ENCODE measurements at regions not wholly inside any gene's neighbourhood (a gene's known extent, or its start where the extent isn't known, plus 50 kb on each side); places are given as distances from the start of the nearest gene placed in this dataset.
"Not testable (repeated sequence)": the region's sequence is repeated elsewhere in the genome, so short reads cannot be mapped to it uniquely, and the experiment has no call there.

DNA sequence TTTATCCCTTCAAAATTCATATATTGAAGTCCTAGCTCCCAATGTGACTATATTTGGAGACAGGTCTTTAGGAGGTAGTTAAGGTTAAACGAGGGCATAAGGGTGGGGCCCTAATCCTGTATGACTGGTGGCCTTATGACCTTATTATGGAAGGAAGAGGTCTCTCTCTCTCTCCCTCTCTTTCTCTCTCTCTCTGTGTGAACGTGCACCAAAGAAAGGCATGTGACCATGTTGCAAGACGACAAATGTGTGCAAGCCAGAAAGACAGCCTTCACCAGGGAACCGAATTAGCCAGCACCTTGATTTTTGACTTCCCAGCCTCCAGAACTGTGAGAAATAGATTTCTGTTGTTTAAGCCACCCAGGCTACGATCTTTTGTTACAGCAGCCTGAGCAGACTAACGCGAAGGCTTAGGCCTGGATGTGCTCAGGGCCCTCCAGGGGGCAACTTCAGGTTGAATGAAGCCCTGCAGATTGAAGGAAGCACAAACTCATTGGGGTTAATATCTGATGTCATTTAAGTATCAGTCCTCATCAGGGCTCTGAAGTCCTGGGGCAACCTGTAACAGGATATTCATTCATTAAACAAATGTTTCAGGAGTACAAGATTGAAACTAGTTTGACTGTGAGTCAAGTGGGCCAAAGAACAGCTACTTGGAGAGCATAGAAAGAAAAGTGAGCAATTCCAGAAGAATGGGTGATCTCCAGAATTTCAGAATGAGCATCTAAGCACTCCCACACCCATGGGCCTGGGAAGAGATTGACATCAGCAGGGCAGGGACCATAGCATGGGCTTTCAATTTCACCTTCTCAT, 157.4 kb upstream of the TNFAIP3 start:
- no peak for DNase-seq (ENCODE audit: low spot score)

DNA sequence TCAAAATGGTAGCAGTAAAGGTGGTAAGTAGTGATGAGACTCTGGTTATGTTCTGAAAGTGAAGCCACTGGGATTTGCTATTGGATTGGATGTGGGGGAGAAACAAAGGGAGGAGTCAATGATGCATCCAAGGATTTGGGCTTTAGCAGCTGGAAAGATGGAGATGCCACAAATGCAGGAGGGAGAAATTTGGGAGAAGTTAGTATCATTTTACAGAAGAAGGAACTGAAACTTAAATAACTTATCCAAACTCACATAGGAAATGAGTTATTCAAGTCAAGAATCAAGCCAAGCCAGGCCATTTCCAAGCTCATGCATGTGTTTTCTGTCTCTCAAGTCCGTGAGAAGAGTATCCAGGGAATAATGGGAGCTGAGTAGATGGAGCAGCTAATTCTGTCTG, 155.1 kb upstream of the TNFAIP3 start:
- no peak for DNase-seq (ENCODE audit: low spot score)

DNA sequence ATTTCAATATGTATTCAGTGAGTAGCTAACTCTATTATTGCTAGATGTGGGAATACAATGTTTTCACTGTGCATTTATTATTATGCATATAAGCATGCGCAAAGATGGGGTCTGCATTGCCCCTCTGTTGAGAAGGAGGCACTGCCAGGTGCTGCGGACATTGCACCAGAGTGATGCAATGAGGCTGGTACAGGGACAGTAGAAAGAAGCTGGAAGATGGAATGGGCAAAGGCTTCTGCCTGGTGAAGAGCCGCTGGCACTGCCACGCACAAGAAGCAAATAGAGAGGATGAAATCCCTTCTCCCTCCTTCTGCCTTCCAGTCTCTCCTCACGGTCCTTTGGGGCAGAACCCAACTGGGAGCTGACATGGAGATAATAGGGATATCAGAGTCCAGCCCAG, 154.5 kb upstream of the TNFAIP3 start:
- no peak for DNase-seq (ENCODE audit: low spot score)

DNA sequence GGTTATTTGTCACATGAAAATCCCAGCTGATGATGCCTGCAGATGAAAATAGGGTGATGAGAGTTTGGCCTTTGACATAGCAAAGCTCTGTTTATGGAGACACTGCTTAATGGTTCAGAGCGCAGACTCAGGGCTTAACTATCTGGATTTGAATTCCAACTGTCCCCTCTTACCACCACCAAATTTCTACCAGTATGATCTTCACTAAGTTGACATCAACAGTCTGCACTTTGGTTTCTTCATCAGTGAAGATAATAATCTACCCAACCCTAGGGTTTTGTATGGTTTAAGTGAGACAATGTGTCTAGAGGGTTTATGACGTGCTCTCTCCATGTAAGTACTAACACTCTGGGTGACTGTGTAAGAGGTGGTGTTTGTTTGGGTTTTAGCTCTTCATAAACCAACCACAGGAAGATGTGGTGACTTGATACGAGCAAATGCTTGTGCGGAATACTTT, 151.4 kb upstream of the TNFAIP3 start:
- DNase-seq (ENCODE audit: low spot score): no peak

DNA sequence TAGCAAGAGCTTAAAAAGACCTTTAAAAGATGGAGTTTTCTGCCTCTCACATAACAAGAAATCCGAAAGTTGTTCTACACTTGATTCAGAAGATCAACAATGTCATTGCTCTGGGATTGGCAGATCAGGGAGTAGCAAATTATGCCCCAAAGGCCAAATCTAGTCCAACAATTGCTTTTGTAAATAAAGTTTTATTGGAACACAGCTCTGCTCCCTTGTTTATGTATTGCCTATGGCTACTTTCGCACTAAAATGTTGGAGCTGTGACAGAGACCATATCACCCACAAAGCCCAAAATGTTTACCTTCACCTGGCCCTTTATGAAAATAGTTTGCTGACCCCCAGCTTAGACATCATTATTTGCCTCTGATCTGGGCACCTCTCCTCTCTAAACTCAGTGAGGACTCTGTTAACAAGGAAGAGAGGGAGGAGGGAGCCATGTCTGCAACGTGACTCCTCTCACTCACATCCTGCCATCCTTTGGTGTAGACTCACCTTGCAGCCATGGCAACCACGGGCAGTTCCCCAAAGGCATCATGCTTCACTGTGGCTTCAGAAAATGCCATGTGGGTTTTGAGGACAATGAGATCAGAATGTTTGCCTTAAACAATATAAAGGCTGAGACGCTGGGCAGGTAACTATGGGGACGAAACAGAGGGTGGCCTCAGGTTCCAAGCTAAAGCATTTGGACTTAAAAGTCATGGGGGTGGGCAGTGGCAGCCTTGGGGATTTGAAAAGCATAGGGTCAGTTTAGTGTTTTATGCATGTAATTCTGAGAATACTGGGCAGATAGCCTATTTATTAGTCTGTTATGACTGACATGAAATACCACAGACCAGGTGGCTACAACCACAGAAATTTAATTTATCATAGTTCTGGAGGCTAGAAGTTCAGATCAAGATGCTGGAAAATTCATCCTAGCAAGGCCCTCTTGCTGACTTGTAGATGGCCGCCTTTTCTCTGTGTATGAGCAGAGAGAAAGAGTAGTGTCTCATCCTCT, 149.7 kb upstream of the TNFAIP3 start:
- DNase-seq (ENCODE audit: low spot score): no peak

DNA sequence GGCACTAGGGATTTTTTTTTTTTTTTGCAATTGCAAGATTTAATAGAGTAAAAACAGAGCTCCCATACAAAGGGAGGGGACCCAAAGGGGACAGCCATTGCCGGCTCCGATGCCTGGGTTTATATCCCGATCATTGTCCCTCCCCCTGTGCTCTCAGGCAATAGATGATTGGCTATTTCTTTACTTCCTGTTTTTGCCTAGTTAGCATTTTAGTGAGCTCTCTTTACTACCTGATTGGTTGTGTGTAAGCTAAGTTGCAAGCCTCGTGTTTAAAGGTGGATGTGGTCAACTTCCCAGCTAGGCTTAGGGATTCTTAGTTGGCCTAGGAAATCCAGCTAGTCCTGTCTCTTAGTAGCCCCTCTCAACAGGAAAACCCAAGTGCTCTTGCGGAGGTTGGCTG, 148.2 kb upstream of the TNFAIP3 start:
- DNase-seq (ENCODE audit: low spot score): not testable (repeated sequence)

DNA sequence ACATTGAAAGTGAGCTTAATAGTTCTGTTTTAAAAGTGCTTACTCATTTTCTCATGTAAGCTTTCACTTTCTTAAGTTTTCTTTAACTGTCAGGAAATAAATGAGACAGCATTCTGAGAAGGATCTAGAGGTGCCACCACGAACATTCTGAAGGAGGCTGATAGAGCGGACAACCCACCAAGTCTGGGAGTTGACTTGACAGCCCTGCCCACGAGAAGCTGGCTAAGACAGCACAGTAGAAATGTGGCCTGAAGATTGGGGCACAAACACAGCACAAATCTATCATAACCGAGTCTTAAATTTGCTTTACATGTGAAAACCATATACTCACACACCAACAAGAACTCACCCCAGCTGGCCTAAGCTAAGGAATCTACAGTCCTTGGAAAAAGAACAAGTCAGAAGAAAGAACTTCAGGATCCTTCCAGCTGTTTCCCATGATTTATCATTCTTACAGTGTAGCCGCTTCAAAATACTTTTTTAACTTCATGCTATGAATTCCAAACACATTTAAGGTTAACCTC, 144.2 kb upstream of the TNFAIP3 start:
- no peak for DNase-seq (ENCODE audit: low spot score)

DNA sequence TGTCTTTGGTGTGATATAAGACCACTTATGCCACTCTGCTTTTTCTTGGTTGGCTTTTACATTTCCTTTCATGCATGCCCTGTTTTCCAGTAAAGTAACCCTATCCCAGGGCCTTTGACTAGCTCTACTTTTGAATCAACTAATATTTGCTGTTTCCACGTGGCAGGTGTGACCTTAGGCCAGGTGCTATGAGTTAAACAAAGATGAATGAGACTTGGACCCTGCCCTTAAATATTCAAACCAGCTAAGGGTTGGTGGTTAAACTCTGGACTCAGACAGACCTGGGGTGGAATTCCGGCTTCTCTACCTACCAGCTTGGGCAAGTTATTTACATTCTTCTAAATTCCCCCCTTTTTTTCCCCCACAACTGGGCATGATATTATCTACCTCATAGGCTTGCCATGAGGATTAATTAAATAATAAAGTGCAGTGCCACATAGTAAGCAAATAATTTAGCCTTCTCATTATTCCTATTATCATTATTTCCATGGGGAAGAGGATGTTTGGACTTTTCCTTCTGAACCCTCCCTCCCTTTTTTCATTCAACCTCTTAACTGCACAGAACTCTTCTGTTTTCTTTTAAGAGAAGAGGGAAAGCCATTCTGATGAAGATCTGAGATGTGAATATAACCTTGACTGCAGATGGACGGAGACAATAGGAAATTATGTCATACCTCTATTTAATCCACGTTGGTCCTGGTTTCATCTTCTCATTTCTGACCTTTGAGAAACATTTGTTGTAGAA, 143.6 kb upstream of the TNFAIP3 start:
- no peak for DNase-seq (ENCODE audit: low spot score)

DNA sequence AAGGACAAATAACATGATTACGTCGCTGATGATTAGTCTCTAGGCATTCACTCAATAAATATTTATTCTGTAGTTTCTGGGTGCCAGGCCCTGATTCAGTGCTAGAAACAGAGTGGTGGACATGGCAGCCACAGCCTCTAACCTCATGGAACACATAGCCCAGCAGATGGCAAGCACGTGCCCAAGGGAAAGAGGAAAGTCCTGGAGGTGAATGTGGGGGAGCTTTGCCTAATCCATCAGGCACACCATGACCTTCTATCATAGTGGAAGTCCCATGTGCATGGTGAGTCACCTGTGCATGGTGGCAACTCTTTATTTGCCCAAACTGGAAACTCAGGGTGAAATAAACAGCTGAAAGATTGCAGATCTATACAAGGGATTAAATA, 143.0 kb upstream of the TNFAIP3 start:
- no peak for DNase-seq (ENCODE audit: low spot score)

DNA sequence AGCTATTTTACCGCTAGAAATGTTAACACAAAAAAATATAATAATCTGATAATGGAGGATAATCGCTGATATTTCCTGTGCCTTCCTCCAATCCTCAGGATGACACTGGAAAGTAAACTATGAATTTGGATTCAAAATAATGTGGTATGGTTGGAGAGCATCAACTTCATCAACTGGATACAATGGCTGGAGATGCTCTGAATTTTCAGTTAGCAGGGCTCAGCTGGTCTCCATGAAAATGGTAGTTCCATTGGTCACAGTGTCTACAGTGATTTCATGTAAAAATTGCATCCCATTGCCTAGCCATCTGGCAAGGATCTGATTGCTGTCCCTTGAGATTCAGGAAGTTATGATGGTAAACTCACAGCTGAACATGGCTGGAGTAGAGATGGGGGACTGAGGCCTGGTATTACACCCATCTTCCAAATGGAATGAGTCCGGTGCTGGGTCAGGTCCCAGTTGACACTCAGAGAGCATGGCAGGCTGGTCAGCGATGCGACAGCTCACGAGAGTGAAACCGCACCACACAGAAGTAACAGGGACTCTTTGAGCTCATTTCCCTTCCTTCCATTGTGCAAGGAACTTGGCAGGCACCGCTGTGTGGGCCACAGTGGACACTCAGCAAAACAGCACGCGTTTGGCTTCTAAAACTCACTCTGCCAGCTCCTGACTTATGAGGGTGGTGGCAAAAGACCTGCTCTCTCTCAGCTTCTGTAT, 142.4 kb upstream of the TNFAIP3 start:
- DNase-seq (ENCODE audit: low spot score): no peak

DNA sequence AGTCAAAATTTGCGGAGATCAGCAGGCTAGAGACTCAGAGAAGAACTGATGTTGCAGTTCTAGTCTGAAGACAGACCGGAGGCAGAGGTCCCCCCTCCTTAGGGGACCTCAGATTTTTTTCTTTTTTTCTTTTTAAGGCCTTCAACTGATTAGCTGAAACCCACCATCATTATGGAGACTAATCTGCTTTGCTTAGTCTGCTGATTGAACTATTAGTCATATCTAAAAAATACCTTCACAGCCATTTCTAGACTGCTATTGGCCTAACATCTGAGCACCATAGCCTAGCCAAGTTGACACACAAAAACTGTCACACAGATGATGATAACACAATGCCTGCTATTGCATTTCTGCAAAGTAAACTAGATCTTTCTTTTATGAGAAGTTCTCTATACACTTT, 141.1 kb upstream of the TNFAIP3 start:
- no peak for DNase-seq (ENCODE audit: low spot score)

DNA sequence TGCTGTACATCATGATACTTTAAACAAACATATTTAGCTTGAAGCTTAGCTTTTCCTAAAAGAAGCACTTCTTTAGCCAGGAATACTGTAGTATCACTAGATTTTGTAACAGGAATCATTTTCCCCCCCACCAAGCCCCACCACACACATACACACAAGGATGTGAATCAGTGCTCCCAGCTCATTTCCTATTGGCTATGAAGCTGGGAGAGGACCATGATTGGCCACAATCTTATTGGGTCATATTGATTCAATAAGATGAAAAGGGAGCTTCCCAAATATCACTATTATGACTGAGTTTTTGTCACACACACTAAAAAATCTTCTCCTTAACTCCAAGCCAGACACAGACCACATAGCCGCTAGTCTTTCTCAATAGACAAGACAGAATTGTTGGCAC, 140.5 kb upstream of the TNFAIP3 start:
- no peak for DNase-seq (ENCODE audit: low spot score)

DNA sequence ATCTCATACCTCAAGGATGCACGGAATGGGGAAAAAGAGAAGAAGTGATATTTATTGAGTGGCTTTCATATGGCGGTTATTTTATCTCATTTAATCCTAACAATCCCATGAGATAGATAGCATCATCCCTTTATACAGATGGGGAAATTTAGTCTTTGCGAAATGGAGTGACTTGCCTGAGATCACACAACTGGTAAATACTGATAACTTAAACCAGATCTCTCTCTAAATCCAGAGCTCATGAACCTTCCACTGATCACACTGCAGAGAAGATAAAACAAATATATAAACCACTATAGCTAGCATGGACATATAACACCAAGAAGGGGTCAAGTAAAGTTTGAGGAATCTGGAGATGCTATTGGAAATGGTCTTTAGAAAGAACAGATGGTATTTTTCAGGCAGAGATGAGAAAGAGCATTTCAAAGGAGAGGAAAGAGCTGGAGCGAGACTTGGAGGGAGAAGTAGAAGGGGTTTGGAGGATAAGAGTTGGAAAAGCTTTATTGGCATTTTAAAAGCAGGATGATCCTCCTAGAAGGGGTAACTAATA, 139.8 kb upstream of the TNFAIP3 start:
- DNase-seq (ENCODE audit: low spot score): no peak

DNA sequence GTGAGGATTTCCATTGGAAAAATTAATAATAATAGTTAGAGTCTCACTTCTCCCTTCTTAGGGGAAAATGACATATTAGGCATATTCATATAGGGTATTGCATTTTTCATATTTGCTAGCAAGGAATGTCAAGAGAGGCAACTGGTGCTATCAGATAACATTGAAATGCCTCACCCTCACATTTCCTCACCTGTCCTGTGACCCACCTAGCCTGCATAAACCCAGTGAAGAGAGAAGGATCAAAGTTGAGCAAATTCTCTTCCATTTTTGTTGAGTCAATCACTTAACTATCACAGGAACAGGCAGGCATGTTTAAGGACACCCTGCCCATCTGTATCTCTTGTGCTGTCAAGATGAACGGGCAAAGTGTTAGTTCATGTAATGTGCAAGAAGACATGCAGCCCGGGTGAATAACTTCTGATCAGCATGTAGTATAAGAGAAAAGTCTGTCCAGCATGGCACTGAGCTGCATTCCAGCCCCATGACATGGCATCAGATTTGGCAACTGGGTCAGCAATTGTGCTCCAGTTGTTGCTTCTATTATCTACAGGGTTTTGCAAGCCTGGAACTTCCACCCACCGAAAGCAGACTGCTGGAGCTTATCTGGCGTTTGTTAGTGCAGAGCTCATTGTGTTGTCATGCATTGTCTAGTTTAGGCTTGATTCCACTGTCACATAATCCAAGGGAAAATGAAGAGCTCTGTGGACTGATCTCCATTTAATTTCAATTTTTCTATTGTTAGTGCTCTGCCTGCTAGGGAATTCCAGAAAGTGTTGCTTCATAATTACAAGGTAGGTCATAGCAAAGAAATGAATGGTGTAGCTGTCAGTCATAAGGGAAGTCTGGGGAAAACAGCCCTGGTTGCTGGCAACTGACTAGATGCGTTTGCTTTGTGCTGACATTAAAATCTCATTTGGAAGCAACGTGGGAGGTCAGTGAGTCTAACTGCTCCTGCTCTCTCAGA, 138.4 kb upstream of the TNFAIP3 start:
- no peak for DNase-seq (ENCODE audit: low spot score)

DNA sequence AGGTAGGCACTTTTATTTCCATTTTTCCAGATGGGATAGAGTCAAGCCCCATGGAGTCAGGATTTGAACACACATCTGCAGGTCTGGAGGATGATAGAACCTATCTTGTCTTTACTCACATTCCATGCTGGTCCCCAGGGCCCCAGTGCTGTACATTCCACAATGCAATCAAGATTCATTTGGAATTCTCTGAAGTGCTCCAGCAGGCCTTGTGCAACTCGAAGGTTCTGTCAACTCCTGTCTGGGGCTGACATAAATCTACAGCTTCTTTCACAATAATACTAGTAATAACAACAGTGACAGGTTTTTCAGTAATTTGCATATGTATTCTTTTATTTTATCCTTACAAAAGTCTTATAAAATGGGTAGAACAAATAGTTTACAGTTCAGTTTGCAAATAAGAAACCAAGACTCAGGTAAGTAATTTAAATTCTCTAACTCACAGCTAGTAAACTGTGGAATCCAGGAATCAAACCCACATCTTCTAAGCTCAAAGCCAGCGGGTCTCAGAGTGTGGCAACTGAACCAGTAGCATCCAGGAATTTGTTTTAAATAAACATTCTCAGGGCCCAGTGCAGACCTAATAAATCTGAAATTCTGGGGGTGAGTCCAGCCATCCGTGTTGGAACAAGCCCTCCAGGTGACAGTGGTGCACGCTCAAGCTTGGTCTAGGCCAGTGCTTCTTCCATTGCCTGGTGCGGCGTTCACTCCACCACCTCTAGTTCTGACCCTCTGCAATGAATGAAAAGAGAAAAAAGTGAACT, 137.0 kb upstream of the TNFAIP3 start:
- no peak for DNase-seq (ENCODE audit: low spot score)

DNA sequence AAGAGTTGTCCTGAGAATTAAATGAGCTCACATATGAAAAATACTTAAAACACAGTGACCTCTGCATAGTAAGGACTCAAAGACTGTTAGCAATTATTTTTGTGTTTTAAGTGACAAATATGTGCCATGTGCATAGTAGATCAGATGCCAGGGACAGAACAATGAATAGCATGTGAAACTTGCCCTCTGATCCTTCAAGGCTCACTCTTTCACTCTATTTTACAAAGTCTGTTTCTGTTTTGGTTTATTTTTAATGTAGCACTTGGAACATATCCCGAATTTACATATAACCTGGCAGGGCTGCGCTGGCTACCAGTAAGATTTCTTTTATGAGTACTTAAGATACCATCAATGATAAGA, 135.5 kb upstream of the TNFAIP3 start:
- DNase-seq (ENCODE audit: low spot score): no peak

DNA sequence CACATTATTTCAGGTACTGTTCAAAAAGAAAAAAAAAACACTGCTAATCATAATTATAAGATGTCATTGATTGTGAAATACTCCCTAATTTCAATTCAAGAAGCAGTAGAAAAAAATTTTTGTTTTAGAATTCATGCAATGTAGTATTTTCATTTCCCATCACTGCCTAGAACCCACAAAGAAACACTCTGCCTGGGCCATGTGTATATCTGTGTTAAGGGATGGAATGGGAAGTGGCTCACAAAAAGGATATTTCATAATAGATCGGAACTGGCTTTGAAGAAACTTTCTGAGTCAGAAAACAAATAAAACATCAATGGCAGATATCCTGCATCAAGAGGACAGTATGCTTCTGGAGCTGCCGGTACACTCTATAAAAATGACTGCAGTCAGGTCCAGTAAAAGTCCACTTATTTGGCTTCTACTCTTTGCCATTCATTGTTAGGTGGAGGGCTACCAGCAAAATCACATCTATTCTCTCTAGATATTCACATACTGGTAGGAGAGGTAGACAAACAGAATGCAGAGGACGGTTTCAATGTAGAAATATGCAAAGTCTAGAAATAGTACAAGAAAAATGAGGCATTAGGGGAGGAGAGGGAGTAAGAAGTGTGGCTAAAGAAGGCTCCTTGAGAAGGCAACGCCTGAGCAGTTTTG, 135.0 kb upstream of the TNFAIP3 start:
- DNase-seq (ENCODE audit: low spot score): no peak

DNA sequence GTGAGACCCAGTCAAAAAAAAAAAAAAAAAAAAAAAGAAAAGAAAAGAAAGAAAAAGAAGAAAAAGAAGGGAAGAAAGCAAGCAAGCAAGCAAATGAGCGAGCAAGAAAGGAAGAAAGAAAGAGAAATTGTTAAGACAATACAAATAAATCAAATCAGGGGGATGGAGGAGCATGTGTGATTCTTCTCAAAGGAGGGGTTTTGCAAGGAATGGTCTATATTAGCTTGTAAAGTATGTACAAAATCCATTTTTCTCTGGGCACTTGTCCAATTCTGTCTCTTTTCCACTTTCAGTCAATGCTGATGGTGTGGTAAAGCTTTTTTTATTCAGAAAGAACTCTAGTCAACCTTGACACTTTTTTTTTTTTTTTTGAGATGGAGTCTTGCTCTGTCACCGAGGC, 133.7 kb upstream of the TNFAIP3 start:
- no peak for DNase-seq (ENCODE audit: low spot score)

Measured in mucosa of gallbladder (tissue), 1 donor.